Esophagus mucosa (tissue), 1 donor: ENCODE measurements at regions not wholly inside any gene's neighbourhood (a gene's known extent, or its start where the extent isn't known, plus 50 kb on each side); places are given as distances from the start of the nearest gene placed in this dataset.

Source experiments
- ATAC-seq: fragments of 200-7000 bp; cut with Tn5 transposase; one replicate; pipeline ENCODE4 v1.9.1; 2020
- donor health status: DM: yes; HTN: yes; CAD: no.

DNA sequence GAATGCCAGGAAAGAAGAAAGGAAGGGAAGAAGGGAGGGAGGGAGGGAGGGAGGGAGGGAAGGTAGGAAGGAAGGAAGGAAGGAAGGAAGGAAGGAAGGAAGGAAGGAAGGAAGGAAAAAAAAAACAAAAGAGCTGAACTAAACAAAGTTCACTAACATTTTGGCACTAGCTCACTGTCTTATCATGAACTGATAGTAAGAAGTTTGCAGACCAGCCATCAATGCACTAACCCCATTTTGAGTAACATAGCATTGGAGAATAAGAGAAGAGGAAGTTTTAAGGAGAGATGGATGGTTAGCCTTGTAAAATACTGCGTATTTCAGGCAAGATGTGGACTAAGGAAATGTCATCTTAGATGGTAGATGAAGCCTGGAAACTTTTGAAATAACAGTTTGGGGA is 1136.0 kb downstream of the FLRT2 start:
- no peak for ATAC-seq

DNA sequence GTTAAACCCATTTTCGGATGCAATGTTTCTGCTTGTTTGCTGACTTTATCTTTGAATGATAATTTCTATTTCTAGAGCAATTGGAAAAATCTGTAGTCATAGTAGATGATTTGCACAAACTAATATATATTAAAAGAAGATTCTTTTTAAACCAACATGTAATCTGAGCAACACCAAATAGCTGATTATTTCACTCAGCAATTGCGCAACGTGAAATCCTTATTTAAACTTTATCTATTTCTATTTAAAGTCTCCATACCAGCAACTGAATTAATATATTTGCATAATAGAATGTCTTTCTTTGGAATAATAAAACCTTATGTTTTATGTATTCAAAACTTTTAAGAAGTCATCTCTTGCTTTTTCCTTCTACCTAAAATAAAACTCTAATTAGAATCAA is 1132.4 kb downstream of the FLRT2 start:
- no peak for ATAC-seq

DNA sequence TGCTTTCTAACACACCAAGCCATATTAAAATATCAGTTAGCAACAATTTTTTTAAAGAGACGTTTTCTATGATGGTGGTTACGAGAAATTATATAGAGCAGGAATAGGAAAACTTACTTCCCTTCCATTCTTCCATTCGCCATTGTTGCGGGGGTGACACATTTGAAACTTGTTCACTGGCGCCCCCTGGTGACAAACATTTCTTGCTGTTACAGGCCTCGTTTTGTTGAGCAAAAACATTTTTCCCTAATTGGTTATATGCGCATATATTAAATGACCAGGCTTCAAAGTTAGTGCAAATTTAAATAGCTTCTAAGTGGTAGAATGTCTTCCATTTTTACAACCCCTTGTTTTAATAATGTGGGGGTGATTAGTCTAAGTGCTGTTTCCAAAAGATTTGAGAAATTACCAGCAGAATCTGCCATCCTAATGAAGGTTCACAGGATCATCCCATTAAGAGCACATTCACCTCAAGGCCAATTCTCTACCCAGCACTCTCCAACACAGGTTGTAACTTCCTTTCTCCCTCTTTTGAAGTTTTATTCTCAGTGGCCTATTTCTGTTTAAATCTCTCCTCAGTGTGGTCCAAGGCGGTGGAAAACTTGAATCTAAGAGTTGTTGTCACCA is 1124.7 kb downstream of the FLRT2 start:
- ATAC-seq: no peak

DNA sequence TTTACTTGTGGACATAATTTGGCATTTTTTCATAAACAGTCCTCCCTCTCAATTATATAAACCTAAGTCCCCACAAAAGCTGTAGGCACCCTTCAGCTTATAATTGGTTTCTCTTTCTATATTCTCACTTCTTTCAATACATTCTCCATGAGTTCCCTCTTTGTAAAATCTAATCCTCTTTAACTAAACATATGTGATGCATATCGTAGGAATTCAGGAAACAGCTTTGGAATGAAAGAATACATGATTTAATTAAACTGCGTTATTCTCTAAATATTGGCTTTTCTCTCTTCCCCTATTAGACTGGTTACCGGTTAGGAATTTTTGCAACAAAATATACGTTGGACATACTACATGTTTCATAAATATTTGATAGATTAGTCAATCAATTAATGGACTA is 1122.6 kb downstream of the FLRT2 start:
- ATAC-seq: no peak

DNA sequence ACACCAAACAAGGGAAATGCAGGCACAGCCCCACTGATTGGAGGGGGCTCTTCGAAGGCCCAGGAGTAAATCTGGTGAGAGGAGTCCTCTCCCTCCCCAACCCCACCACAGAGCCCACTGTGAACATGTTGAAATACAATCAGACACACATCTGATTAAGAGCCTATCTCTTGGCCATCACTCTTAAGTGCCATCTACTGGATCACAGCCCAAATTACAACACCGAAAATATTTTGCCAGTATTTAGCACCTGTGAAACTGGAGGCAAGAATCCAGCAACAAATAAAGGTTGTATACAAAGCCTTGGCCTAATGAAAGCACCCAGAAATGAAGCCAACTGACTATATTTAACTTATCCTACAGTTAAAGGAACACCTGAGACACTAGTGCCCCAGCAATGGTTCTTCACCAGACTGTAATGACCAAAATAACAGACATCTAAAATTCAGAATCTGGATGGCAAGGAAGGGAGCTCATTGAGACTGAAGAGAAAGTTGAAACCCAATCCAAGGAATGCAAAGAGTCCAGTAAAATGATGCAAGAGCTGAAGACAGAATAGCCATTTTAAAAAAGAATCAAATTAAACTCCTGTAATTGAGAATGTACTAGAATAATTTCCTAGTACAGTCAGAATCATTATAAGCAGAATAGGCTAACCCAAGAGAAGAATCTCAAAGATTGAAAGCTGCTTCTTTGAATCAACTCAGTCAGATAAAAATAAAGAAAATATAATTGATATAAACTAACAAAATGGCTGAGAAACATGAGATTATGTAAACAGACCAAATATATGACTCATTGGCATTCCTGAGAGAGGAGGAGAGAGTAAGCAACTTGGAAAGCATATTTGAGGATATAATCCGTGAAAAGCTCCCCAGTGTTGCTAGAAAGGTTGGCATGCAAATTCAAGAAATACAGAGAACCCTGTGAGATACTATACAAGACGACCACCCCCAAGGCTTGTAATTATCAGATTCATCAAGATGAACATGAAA is 1117.0 kb downstream of the FLRT2 start:
- no peak for ATAC-seq

DNA sequence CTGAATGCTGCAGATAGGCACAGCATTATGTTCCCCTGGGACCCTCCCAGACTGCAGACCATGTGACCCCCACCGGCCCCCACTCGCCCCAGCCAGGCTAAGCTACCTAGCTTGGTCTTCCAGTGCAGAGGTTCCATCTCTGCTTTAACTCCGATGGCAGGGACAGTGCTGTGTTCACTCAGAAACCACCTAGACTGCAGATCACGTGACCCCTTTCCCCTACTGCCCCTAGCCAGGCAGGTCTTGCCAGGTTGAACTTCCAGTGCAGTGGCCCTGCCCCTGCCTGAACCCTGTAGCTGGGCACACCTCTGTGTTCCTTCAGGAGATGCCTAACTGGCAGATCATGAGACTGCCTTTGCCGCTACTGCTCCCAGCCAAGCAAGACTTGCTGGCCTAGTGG is 1116.2 kb downstream of the FLRT2 start:
- ATAC-seq: no peak

DNA sequence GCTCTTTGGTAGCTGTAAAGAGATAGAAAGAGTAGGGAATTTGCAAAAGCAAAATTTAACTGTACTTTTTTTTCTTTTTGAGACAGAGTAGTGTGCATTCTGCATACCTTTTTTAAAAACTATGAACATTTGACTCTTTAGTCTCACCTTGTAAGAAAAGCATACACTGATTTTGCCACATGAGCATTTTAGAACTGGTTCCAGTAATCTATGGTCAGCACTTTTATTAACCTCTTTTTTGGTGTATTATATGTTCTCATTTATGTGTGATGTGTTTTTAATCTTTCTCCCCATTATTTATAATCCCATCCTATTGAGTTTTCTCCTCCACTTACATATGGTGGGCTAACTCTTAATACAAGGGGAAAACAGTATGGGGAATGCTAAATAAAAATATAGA is 1111.4 kb downstream of the FLRT2 start:
- ATAC-seq: no peak

DNA sequence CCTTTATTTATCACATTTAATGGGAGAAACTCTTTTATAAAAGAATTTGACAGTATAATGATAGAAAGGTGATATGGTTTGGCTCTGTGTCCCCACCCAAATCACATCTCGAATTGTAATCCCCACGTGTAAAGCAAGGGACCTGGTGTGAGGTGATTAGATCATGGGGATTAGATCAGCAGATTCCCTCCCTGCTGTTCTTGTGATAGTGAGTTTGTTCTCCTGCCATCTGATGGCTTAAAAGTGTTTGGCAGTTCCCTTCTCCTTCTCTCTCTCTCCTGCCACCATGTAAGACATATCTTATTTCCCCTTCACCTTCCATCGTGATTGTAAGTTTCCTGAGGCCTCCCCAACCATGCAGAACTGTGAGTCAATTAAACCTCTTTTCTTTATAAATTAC is 1110.3 kb downstream of the FLRT2 start:
- ATAC-seq: no peak

DNA sequence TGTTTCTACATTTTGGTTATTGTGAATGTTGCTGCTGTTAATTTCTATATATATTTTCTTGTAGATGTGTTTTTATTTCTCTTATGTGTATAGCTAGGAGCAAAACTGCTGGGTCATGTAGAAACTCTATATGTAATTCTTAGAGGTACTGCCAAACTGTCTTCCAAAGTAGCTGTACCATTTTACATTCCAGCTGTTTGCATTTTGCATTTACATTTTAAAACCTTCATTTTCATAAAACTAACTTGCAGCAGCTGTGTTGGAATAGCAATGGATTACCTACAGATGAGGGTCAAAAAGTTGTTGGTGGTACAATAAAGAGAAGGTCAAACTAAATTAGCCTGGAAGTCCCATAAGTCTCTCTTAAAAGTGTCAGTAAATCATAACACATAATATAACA is 1109.7 kb downstream of the FLRT2 start:
- ATAC-seq: no peak

DNA sequence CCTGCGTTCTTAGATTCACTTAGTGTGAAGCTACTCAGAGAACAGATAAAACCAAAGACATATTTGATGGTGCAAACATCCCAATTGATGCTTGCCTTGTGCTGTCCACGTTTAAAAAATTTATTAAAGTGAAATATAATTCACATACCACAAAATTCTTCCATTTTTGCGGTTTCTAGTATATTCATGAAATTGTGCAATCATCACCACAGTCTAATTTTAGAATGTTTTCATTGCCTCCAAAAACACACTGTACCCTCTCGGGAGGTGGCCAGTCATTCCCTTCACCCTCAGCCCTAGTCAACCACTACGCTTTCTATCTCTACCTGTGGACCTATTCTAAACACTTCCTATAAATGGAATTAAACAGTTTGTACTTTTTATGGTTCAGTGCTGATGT is 1109.2 kb downstream of the FLRT2 start:
- ATAC-seq: no peak

DNA sequence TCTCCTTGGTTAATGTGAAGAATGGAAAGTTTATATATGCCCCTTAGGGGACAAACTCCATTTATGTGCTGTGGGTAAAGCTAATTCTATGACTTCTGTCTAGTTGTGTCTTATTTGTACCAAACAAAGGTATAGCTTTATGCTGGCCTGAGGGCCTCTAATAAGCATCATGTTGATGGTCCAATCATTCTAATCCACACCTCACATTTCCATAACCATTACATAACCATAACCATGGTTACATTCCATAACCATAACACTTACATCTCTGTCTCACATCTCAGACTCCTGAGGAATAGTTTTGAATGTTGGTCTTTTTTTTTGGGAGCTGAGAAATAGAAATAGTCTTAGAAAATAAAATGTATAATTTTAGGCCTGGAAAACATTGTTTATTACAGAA is 1097.1 kb downstream of the FLRT2 start:
- no peak for ATAC-seq

DNA sequence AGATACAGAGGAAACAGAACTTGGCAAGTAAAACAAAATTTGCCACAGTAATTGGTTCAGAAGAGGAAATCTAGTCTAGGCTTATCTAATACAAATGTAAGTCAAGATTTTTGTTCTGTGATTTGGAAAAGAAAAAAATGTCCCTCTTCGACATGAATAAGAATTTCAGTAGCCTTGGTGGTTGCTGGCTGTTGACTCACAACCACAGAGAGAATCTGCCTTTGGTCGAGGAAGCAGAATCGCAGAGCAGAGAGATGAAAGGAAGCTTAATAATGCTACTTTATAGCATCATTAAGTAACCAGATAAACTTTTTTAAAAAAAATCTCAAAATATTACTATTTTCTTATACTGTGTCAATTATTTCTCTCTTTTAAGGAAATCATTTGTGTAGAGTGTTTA is 1096.6 kb downstream of the FLRT2 start:
- ATAC-seq: no peak

DNA sequence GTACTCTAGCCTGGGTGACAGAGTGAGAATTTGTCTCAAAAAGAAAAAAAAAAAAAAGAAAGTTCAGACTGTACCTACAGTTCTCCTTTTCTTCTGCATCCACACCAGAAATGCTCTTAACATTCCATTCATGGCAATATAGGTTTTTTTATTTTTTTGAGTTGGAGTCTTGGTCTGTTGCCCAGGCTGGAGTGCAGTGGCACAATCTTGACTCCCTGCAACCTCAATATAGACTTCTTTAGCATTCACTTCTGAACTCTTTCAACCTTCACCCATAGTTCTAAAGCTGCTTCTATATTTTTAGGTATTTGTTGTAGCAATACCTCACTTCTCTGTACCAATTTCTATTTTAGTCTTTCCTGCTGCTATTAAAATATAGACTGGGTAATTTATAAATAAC is 1095.7 kb downstream of the FLRT2 start:
- no peak for ATAC-seq

DNA sequence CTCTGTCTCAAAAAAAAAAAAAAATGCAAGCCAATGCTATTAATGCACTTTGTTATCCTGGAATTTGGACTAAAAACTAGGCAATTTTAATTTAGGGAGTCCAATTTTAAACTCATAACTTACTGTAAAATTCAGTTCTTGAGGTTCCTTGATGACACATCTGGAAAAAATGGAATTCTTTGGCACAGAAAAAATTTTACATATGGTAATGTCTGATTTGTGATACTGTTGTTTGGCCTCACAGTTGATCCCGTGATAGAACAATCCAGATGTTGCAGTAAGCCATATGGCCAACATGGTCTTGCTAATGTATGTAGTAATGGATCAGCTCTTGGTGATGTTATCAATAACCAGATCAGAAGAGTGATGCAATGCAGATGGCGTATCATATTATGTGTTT is 1089.8 kb downstream of the FLRT2 start:
- no peak for ATAC-seq

DNA sequence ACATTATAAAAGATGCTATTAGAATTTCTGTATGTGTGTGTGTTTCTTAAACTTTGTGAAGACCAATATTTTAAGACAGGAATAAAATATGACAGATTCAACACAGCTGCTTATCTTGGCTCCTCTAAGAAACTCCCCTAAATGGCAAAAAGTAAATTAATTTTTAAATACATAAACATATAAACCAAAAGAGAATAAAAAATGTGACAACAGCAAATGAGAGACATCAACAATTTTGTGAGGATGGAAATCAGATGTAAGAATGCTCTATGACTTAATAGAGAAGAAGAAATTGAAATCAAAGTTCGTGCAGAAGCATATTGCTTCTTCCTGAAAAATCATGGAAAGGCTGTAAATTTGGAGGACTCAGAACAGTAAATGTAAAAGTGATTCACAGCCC is 1083.8 kb downstream of the FLRT2 start:
- no peak for ATAC-seq

DNA sequence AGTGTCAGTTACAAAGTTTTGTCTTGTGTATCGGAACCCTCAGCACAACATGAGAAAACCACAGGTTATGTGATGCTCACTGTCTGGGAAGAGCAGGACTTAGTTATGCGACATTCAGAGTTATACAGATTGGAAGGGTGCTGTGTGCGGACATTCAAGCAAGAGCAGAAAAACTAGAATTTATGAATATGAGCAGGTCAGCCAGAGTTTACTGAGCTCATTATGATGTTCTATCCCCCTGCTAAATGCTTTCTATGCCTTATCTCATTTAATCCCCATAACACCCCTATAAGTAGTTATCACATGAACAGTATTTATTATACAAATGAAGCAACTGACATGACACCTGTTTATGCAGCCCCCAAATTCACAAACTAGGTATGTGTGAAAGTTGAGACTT is 1083.2 kb downstream of the FLRT2 start:
- ATAC-seq: no peak

DNA sequence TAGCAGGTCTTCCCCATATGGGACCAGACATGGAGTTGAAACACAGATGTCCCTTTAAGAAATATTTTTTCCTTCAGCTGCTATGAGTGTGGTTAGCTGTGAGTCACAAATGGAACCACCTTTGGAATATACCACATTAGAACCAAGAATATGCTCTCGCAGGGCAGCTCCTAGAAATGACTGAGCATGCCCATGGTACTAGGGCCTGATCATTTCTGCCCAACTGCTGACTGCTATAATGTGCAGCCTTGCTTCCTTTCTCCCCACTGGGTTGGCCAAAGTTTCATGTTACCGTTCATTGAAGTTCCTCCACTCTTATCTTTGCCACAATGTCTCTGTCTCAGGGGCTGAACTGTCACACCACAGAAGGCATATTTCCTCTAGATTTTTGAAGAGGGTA is 1074.6 kb downstream of the FLRT2 start:
- ATAC-seq: no peak

DNA sequence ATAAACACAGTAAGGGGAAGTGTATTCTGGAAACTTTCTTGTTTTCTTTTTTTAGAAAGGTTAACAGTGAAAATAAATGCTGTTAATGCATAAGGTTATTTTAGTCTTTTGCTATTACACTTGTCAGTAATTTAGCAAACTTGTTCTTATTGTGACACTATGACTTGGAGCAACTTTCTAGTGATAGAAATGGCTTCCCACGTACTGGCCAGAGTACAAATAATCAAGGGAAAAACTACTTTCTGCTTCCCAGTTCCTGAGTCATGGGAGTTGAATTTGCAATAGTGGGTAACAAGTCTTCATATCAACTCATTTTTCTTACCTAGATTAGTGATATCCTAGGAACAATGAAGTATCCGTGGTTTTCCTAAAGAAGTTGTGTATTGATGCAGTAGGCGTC is 1072.3 kb downstream of the FLRT2 start:
- ATAC-seq: no peak

DNA sequence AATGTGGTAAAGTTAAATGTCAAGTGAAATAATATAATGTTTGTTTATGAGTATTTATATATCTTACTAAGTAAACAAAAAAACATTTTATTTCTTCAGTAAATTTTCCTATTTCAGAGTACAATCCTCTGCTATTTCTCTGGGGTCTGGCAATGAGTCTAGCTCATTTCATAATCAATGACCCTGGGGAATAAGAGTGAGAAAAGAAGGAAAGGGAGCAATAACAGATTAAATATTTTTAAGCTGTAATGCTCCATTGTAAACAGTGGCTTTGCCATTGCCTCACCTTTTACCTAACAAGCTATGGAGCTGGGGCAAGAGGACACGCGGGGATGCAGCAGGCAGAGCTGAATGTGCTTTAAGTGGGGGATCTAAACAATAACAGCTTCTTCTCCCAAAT is 1071.9 kb downstream of the FLRT2 start:
- no peak for ATAC-seq

DNA sequence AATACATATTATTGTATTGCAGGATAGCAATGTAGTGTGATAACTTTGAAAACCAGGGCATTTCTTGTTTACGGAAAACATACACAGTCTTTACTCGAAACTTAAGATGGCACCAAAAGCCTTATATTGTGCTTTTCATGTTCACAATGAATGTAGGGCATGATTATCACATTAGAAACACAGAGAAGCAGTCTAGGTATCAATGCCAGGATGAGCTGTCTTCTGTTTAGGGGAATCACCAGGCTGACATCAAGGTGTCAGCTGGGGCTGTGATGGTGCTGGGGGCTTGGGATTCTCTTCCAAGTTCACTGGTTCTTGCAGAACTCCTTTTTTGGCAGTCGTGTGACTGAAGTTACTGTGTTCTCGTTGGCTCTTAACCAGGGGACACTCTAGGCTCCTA is 1067.3 kb downstream of the FLRT2 start:
- ATAC-seq: no peak

DNA sequence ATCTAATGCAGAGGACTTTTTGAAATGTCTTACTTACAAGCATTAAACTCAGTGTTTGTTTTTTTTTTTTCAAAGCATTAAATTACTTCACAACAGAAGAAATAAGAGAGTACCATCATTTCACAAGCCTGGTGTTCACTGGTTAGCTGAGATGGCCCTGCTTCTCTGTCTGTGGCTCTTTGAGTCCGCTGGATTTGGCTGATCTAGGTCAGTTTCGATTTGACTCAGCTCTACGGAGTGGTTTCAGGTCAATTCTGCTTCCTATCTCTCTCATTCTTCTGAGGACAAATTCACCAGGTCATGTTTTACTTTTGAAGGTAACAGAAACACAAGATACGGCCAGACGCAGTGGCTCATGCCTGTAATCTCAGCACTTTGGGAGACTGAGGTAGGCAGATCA is 1066.1 kb downstream of the FLRT2 start:
- no peak for ATAC-seq

DNA sequence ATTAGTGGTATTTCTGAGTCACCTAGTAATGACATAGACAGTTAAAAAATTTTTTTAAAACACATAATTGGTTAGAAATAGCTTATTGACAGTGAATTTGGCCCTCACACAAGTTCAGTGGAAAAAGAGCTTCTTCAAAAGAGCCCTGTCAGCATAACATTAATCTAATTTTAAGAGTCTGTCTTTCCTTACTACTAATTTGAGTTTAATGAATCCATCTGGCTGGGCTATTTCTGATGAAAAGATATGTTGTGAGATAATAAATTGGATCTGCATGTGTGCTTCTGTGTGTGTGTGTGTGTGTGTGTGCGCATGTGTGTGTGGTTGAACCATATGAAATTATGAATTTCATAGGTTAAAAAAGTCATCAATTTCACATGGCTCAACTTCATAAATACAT is 1045.2 kb downstream of the FLRT2 start:
- no peak for ATAC-seq

DNA sequence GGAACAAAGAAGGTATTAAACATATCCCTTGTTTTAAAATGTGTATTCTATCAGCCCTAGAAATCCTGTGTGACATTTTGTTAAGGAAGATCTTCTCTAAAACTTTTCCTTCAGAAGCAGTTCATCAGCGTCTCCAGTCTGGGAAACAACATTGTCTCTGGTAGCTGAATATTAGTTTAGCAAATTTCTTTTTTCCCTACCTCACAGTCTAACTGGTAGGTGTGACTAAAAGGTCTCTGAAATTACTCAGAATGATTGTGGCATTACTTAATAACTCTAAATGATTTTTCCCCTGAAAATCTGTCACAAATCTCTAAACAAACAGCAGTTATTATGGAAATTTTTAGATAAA is 1044.8 kb downstream of the FLRT2 start:
- no peak for ATAC-seq

DNA sequence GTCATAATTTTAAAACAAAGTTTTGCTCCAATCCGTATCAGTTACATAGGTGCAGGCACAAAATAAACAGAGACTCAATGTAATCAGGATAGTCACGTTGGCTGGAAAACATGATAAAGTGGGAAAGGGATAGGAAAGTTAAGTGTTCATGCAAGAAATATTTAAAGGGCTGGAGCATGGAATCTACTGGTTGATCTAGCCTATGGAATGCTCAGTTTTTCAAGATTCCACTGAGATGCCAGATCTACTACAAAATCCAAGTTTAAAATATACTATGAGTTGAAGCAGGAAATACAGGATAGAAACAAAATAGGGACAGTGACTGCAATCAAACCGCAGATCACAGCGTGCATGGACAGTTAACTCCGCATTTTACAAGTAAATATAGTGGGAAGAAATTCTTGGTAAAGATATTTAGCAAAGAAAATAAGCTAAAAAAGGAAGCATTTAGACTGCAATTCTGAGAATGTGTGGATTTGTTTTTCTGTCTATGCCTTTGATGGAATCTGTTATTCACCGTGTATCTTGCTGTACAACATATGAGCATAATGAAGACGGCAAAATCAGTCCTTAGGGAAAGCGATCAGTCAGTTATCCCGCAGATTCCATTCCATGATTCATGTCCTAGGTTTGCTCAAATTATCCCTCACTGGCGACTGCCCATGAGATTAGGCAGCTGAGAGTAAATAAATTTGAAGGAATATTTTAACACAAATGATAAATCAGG is 1044.3 kb downstream of the FLRT2 start:
- ATAC-seq: no peak
